ENCODE measurements at regions not wholly inside any gene's neighbourhood (a gene's known extent, or its start where the extent isn't known, plus 50 kb on each side); places are given as distances from the start of the nearest gene placed in this dataset.

DNA sequence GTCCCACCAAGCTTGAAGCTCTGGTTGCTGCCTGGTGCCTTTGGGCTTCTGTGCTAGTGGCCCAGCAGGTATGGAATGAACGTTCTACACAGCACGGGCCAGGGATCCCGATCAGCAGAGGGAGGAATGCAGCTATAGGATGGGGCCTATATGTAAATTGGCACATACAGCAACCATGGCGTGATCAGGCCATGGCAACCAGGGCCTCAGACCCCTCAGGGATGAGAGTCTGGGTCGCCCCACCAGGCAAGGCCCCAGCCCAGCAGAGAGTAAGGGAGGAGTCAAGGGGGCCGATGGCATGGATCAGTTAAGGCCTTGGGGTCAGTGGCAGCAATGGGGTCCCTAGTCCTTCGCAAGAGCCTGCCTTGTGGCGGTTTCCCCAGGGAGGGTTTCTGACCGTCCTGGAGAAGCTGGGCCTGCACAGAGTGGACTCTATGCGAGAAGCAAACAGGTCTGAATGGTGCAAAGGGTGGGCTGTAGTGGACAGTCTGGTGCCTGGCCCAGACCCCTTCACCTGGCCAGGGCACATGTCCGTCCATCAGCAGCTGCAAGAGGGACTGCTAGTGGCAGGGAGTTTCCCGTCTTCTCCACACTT is 98.2 kb upstream of the SLC22A11 start:
- Histone ChIP-seq H3K27ac (no peak overlapping the region), H3K9me3 (no peaks in the 10 kb centered on the region), H3K4me3 (no peak overlapping the region), H3K4me1 (no peaks in the 10 kb centered on the region), H3K27me3 (no peaks in the 10 kb centered on the region), H3K36me3 (no peaks in the 10 kb centered on the region)
- TF ChIP-seq POLR2A (IDR thresholded peaks at IDR 0.05) (no peak), CTCF (IDR thresholded peaks at IDR 0.05) (no peak)
- intact Hi-C loops (cut with DNase I; ENCODE audit: low total_unique reads) = loop anchor here (10.0 kb wide), 1 partner anchor 197 kb away; no protein-coding TSS in a partner anchor
- no peak for DNase-seq

DNA sequence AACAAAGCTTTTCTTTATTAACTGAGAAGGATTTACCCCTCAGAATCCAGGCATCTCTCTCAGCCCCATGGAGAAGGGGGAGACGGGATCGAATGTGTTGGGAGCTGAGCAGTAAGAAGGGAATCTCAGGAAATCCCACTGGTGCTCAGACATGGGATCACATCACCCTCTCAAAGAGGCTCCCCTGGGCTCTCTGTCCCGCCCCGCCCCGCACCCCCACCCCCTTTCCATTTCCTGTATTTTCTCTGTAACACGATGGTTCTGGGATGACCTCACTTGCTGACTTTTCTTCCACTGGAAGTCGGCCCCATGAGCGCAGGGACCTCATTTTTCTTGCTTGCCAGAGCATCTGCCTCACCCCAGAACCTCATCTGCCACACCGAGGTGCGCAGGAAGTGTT is 96.7 kb upstream of the SLC22A11 start:
- Histone ChIP-seq H3K27ac (no peak overlapping the region), H3K27me3 (no peaks in the 10 kb centered on the region), H3K36me3 (no peaks in the 10 kb centered on the region), H3K4me1 (no peaks in the 10 kb centered on the region), H3K4me3 (no peak overlapping the region), H3K9me3 (no peaks in the 10 kb centered on the region)
- intact Hi-C loops (cut with DNase I; ENCODE audit: low total_unique reads) = loop anchor here (10.0 kb wide), 1 partner anchor 196 kb away; no protein-coding TSS in a partner anchor
- TF ChIP-seq CTCF (IDR thresholded peaks at IDR 0.05) (no peak), POLR2A (IDR thresholded peaks at IDR 0.05) (no peak)
- no peak for DNase-seq

GRCh38 chr11:64459609-64460008 is 96.1 kb upstream of the SLC22A11 start:
- no peak for DNase-seq
- TF ChIP-seq POLR2A (IDR thresholded peaks at IDR 0.05) (no peak), CTCF (IDR thresholded peaks at IDR 0.05) (no peak)
- no peaks in the 10 kb centered on the region for H3K9me3 ChIP-seq
- H3K36me3 ChIP-seq = no peaks in the 10 kb centered on the region
- no peak overlapping the region for H3K4me3 ChIP-seq
- intact Hi-C loops (cut with DNase I; ENCODE audit: low total_unique reads) = loop anchor here (10.0 kb wide), 1 partner anchor 195 kb away; no protein-coding TSS in a partner anchor
- H3K27ac ChIP-seq = no peak overlapping the region
- no peaks in the 10 kb centered on the region for H3K4me1 ChIP-seq
- H3K27me3 ChIP-seq = no peaks in the 10 kb centered on the region

DNA sequence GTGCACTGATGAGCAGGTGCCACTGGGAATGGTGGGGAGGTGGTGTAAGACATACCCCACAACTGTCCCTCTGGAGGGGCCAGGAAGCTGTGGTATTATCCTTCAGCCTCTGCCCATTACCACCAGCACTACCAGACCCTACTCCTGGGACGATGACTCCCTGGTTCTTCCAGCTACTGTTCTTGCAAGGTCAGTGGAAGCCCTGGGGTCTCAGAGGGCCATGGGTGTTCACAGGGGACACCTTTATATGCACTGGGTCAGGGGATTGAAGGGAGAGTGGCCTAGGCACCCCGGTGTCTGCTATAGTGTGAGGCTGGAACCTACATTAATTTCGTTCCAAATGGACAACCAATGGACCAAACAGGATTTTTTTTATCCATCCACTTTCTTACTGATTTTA is 94.7 kb upstream of the SLC22A11 start:
- Histone ChIP-seq H3K27me3 (no peaks in the 10 kb centered on the region), H3K36me3 (no peaks in the 10 kb centered on the region), H3K4me1 (no peaks in the 10 kb centered on the region), H3K4me3 (no peak overlapping the region), H3K27ac (no peak overlapping the region), H3K9me3 (no peaks in the 10 kb centered on the region)
- TF ChIP-seq POLR2A (IDR thresholded peaks at IDR 0.05) (no peak), CTCF (IDR thresholded peaks at IDR 0.05) (no peak)
- intact Hi-C loops (cut with DNase I; ENCODE audit: low total_unique reads) = no loop called here
- no peak for DNase-seq

DNA sequence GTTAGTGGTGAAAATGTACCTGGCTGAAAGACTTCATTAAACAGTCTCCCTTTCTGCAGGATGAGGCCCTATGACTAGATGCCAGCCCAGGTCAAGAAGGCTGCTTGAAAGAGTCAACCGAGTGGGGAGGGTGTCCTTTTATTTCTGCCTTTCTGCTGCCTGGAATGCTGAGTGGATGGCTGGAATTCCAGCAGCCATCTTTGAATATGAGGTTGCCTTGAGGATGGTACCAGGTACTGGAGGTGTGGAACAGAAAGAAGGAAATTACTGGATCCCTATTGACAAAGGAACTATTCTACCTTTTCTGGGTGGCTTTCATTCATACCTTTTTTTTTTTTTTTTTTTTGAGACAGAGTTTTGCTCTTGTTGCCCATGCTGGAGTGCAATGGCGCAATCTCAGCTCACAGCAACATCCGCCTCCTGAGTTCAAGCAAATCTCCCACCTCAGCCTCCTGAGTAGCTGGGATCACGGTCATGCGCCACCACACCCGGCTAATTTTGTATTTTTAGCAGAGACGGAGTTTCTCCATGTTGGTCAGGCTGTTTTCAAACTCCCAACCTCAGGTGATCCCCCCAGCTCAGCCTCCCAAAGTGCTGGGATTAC is 89.5 kb upstream of the SLC22A11 start:
- intact Hi-C loops (cut with DNase I; ENCODE audit: low total_unique reads) = no loop called here
- DNase-seq = no peak
- Histone ChIP-seq H3K4me1 (no peaks in the 10 kb centered on the region), H3K27ac (no peak overlapping the region), H3K4me3 (no peak overlapping the region), H3K36me3 (no peaks in the 10 kb centered on the region), H3K9me3 (no peaks in the 10 kb centered on the region), H3K27me3 (no peaks in the 10 kb centered on the region)
- TF ChIP-seq POLR2A (IDR thresholded peaks at IDR 0.05) (no peak), CTCF (IDR thresholded peaks at IDR 0.05) (no peak)
